Superior temporal gyrus (tissue), 1 donor: ENCODE measurements at regions not wholly inside any gene's neighbourhood (a gene's known extent, or its start where the extent isn't known, plus 50 kb on each side); places are given as distances from the start of the nearest gene placed in this dataset.

Source experiments
- DNase-seq: peaks from one replicate; pipeline ENCODE4 v3.0.0-alpha.2; 2016; ENCODE audit errors: extremely low spot score

DNA sequence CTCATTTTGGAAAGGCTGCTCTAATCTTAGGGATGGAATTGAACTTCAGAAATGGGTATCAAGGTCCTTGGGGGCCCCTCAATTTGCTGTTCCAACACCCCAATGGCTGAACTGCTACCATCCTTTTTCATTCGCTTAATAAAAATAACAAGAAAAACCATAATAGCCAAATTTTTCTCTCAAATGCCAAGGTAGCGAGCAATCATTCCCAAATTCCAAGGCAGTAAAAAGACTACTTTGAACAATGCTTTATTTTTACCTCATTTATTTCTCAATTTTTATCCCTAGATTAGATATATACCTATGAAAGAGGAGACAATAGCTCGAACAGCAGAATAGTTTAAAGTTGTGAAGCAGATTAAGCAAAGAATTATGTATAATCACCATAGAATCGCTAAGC lies 323.4 kb upstream of the SLC7A11 start:
- no peak for DNase-seq

DNA sequence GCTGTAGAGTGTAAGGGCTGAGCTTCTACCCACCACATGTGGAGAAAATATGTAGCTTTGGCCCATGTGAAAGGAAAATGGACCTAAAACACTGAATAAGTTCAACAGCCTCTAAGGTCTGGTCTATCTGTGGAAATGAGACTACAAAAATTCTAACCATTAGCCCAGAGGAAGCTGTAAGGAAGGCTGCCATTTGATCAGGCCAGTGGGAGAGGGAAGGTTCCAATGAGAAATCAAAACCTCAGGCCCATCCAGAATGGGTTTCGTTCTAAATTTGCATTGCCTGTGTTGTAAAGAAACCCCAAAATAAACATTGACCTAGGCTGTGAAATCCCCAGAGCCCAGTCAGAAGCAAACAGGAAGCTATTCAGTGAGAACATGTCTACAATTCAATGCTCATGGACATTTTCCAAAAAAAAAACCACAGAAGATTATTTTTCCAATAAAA lies 320.4 kb upstream of the SLC7A11 start:
- no peak for DNase-seq

DNA sequence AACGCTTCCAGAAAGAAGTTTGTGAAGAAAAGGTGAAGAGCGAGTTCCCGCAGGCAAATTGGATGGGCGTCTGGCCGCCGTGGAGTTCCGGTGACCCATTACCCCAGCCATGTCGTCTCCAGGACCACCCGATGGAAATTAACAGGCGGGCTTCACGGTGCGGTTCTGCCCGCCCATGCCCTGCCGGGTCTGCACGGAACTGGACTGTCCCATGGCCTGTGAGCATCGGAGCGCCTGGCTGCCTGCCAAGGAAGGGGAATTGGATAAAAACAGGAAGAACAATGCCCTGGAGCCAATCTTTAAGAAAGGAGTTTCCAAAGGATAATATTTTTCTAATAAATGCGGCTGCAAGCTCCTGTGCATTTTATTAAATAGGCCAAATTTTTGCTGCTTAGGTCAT lies 319.8 kb upstream of the SLC7A11 start:
- DNase-seq = no peak

DNA sequence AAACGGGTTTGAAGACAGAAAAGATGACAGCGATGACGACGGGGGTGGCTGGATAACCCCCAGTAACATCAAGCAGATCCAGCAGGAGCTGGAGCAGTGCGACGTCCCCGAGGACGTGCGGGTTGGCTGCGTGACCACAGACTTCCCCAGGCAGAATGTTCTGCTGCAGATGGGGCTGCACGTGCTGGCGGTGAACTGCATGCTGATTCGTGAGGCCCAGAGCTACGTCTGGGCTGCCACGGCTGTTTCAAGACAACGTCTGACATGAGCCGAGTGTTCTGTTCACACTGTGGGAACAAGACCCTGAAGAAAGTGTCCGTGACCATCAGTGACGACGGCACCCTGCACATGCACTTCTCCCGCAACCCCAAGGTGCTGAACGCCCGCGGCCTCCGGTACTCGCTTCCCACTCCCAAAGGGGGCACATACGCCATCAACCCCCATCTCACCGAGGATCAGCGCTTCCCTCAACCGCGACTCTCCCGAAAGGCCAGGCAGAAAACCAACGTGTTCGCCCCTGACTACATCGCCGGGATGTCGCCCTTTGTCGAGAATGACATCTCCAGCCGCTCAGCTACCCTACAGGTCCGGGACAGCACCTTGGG lies 319.2 kb upstream of the SLC7A11 start:
- no peak for DNase-seq

DNA sequence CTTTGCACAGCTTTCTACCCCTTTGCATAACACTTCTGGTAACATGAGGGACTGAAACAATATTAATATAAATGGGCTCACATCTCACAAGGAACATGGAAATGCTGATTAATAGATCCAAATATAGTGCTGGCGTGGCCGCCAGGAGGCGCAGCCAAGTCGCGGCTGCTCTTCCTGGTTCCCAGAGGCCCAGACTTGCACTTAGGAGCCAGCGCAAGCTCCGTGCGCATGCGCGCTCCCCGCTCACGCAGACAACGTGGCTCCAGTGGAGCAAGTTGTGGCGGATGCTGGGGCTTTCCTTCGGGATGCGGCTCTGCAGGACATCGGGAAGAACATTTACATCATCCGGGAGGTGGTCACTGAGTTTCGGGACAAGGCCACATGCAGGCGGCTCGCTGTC lies 318.3 kb upstream of the SLC7A11 start:
- no peak for DNase-seq

DNA sequence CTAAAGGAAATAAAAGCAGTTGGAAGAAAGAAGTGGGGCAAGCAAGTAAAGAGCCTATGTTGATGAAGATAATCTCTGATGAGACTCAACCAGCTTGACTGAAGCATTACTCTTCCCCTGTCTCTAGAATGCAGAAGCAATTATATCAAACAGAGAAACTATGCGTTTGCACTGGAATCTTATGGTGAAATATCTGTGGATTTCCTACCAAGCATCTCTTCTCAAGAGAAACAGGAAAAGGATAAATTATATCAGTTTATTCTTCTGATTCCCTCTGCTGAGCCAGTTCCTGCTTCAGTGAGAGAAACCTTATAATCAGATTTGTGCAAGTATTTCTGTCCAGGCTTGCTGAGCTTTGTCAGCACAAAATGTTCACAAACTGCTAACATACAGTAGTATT lies 316.7 kb upstream of the SLC7A11 start:
- DNase-seq = no peak

DNA sequence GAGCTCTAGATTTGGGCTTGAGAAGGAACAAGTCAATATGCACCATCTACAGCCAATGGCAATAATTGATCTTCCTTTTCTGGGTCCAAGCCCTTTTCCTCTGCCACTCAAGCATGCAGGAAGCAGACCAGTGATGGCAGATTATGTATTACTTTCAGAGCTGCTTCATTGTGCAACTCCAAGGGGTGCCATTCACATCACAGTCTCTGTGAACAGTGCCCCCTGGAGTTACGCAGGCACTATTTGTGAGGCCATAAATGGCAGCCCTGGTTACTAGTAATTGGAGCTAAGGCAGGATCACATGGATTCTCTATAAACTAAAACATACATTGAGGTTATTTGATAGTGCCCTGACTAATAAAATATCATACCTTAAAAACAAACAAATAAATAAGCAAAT lies 313.4 kb upstream of the SLC7A11 start:
- DNase-seq = no peak

DNA sequence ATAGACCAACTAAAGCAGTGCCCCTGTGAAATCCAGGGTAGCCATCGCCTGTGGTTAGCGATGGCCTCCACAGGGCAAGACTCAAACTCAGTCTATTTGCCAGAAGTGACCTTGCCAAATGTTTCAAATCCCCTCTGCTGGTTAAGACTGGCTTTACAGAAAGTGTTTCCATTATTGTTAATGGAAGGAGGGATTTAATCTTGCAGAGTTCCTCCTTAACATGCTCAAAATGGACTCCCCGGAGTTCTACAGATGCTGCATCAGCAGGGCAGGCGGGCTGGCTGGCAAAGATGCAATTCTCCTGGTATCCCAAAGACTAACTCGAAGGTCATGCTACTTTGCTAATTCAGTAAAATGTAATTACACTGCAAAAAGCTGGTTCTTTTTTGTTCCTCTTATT lies 313.0 kb upstream of the SLC7A11 start:
- no peak for DNase-seq

DNA sequence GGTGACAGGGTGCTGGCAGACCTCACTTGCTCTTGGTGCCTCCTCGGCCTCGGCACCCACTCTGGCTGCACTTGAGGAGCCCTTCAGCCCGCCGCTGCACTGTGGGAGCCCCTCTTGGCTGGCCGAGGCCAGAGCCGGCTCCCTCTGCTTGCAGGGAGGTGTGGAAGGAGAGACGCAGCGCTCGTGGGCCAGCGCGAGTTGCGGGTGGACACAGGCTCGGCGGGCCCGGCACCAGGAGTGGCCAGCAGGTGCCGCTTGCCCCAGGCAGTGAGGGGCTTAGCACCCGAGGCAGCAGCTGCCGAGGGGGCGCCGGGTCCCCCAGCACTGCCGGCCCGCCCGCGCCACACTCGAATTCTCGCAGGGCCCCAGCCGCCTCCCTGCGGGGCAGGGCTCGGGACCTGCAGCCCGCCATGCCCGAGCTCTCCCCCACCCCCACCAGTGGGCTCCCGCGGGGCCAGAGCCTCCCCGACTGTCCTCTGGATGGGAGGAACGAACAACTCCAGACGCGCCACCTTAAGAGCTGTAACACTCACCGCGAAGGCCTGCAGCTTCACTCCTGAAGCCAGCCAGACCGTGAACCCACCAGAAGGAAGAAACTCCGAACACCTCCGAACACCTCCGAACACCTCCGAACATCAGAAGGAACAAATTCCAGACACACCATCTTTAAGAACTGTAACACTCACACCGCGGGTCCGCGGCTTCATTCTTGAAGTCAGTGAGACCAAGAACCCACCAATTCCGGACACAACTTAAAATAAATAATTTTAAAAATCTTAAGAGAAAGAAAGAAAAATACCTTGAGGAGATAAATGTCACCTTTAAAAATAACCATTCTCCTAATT lies 311.1 kb upstream of the SLC7A11 start:
- DNase-seq = no peak

DNA sequence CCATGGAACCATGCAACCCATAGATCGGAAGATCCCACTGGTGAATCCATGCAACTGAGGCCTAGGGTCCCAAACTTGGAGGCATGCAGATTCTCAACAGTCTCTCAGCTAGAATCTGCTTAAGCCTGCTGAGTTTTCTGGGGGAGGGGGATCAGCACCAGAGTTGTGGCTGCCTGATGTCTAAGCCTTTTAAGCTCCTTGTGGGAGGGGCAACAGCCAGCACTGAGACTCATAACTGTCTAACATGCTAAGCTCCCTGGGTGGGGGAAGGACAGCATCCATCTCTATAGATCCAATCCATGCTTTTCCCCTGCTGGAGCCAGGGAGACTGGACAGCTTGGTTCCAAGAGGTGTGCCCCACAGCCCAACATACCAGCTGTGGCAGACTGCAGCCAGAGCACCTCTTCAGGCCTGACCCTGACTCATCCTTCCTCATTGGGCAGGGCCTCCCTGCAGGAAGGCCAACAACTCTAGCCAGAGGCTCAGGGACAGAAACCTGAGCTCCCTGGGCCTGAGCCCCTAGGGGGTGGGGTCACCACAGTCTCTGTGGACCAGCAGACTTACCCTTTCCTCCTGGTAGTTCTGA lies 300.1 kb upstream of the SLC7A11 start:
- no peak for DNase-seq

DNA sequence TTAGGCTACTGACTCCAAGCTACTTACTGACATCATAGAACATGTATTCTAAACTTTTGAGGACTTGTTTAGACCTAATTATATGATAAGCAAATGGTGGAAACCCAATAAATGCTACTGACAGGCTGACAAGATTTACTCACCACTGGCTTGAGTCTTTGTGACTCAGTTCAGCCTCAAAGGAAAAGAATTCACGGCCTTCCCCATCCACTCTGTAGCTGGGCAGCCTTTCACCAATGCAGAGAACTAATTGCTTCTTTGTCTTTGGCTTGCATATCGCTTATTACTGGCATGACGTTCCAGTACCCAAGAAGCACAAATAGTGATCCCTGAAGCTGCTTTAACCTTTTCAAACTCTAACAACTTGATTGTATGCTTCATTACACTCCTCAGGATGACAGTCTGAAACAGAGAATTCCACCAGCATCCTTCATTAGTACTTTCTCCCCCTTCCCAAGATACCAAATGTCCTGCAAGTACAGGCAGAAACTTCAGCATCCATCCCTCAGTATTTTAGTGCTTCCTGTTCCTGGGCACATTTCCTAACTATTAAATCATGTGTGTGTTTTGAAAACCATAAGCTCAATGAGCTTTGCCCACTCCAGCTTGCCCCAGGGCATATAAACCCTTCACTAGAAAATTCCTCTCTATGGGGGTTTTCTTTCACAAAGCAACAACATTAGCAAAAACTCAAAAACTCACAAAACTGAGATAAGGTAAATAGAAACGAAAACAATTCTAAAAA lies 298.1 kb upstream of the SLC7A11 start:
- no peak for DNase-seq

DNA sequence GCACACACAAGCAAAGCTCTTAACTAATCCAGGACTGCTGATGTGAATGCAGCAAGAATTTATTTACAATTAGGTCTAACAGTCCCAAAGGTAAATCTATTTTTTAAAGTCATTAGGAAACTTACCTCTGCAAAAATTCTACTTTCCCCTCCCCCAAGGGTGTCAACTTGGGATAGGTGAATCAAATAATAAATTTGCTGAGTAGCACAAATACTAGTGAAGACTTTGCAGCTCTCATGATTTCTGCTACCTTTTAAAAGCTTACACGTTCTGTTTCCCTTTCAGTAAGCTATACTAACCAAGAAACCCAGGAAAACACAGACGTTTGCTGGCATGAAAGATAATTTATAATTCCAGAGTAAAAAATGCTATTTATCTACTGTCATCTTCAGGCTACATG lies 296.6 kb upstream of the SLC7A11 start:
- DNase-seq = no peak

DNA sequence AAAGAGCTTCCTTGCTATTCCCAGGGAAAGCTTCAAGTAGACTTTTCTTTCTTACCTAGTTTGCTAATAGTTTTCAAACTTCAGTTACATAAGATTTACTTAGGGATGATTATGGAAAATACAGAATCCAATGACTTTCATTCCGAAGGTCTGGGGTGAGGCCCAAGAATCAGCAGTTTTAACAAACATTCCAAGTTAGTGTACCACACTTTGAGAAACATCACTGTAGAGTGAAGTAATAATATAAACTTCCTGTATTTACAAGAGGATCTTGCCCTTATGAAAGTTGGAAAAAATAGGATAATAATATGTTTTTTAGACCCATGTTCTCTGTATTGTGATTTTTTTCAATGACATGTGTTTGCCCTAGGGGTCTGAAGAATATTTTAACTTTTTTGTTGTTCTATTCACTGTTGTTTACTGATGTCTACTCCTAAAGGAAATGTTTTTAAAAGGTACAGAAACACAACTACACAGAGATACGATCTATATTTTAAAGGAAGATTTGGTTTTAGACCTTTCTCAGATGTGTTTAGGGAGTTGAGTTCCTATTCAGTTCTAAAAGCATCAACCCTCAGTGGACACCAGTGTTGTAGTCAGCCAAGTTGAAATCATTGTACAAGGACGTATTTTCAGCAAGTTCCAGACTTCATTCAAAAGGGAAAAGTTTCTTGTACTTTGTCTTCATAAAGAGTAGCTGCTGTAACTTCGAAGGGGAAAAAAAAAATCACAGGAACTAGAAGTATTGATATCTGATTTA lies 295.8 kb upstream of the SLC7A11 start:
- DNase-seq = no peak

DNA sequence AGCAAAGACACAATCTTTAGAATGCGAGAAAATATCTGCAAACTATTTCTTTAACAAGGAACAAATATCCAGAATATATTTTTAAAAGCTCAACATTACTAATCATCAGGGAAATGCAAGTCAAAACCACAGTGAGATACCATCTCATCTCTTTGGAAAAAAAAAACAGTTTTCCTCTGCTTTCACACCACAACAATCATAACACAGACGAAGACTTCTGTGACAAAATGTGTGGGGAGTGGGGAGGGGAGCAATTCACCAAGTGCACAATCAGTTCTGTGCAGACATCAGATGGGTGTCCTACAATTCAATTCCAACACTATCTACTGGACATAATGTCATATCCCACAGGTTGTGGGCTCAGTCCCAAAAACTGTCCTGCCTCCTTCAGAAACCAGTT lies 293.2 kb upstream of the SLC7A11 start:
- no peak for DNase-seq

DNA sequence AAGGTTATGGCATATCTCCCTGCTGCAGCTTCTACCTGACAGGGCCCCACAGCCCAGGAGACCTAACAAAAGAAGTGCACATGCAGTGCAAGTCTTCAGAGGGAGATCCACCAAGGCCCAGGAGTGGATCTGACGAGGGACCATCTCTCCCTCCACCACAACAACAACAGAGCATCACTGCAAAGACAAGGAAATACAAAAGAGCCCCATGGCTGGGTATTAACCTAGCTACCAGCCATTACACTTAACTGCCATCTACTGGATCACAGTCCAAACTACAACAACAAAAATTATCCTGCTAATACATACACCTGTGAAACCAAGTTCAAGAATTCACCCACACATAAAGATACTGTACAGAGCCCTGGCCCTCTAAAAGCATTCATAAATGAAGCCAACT lies 280.2 kb upstream of the SLC7A11 start:
- DNase-seq = no peak

DNA sequence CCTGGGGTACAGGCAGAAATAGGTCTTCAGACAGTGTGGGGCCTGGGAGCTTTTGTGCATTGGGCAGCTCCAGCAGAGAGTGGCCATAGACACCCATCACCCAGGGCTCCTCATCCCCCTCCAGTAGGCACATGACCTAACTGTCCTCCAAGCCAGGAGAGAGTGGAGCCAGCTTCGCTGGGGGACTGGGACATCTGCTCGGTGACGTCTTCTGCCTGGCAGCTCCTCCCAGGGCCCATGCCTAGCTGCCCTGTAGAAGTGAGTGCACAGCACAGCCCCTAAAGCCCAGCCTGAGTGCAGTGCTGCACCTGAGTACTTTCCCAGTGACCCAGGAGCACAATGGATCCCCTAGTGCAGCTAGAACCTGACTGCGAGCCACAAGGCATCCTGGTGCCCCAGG lies 279.7 kb upstream of the SLC7A11 start:
- DNase-seq = no peak

DNA sequence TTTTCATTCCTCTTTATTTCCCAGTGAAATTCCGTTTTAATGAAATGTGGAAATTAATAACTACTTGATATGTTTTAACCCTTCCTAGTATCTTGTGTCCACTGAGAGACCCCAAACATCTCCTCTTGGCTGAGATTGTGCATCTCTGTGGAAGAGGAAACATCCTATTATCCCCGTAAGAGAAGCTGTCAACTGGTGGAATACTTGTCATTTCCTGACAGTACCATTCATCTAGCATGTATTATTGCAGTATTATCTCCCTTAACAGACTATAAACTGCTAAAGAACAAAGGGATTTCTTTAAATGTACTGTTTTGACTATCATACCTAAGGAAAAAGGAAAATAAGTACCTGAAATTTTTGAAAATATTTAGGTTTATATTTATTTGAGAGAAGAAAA lies 277.3 kb upstream of the SLC7A11 start:
- no peak for DNase-seq

DNA sequence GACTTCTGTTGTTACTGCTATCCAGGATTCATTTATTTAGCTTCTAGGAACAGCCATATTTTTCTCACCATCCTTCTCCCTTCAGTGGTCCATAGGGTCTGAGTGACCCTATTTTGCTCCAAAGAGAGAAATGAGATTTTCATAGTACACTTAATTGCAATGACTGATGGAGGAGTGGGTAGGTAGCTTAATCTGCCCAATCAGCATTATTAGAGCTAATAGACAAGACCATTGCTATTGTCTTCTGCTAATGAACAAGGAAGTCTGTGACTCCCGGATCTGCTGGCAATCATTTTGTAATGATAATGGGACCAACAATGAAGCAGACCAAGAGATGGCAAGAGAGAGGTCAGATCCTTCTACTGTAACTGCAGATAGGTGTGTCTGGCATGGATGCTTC lies 271.4 kb upstream of the SLC7A11 start:
- DNase-seq = no peak

DNA sequence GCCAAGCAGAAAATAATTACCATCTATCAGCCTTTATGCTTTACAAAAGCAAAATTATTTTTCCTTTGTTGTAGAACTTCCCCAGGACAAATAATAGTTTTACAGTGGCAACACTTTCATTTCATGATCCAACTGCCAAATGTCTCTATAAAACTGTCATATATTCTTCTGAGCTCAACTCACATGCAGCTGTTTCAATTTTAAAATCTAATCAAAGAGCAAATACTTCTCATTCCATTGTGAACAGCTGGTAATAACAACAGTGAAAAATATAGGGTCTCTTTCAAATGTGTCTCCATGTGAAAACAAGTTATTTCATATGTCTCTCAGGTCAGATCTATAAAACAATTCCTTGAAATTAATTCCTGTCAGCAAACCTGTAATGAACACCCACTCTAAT lies 270.6 kb upstream of the SLC7A11 start:
- no peak for DNase-seq

DNA sequence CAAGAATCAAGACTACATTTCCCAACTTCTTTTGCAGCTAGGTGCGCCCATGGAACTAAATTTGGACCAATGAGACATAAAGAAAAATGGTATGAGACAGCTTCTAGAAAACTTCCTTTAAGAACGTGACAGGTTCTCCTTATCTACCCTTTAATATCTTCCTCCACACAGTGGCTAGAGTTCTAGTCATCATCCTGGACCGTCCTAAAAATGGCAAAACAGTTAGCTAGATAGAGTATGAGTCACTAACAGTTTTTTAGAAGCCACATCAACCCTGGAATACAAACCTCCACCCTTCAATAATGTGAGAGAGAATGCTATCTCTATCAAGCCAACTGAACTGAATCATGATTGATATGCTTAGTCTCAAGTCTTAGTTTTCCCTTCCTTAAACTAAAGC lies 267.9 kb upstream of the SLC7A11 start:
- DNase-seq = no peak

DNA sequence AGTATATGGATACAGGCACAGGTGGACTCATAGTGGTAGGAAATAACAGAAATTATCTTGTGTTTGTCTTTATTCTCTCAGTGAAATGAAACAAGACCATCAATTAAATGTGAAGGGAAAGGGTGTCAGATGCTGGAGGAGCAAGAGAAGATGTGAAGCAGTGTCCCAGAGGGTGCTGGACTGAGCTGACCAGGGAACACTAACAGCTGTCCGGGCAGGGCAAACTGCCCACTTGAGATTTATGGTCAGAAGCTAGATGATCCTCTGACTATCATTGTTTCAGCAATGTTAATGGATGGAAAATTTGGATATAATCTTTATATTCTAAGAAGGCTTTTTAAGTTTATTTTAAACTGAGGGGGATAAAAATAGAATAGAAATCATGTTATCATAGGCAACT lies 267.2 kb upstream of the SLC7A11 start:
- DNase-seq = no peak

DNA sequence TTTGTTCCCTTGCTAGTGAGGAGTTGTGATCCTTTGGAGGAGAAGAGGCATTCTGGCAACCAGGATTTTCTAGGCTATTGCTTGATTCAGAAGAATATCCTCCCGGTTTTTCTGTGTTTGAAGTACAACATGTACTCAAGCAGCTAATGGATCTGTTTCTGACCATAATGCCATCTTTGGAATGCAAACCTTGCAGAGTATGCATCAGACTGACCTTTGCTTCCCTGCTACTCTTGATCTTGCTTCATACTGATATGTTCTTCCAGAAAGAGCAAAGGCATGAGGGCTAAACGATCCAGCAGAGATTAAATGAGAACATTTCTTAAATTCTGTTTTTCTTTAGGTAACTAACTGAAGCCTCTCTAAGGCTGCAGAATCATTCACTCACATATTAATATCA lies 265.4 kb upstream of the SLC7A11 start:
- no peak for DNase-seq
